HEK293T (cell line): ENCODE measurements at regions not wholly inside any gene's neighbourhood (a gene's known extent, or its start where the extent isn't known, plus 50 kb on each side); places are given as distances from the start of the nearest gene placed in this dataset.

Source experiments
- CTCF ChIA-PET: fragments of 350-600 bp; formaldehyde crosslinking; extraction: SDS; loops from one replicate; lab custom pipeline; 2021; ENCODE audit warnings: antibody characterized with exemption, inconsistent platforms; lab: Yijun Ruan, JAX
- POLR2A ChIA-PET: fragments of 350-600 bp; formaldehyde crosslinking; extraction: SDS; loops from one replicate; lab custom pipeline; 2020; ENCODE audit warnings: antibody characterized with exemption, inconsistent platforms; lab: Yijun Ruan, JAX
- DNase-seq: peaks from one replicate; pipeline ENCODE4 v3.0.0; 2012; ENCODE audit warnings: mixed read lengths; ENCODE audit errors: extremely low spot score
- ARNT ChIP-seq: fragments of 450-650 bp; IDR thresholded peaks from 2 replicates; pipeline ENCODE4 v1.6.1; 2017; ENCODE audit warnings: mild to moderate bottlenecking
- BHLHE40 ChIP-seq: fragments of 450-650 bp; IDR thresholded peaks from 2 replicates; pipeline ENCODE4 v1.6.1; 2016; ENCODE audit warnings: mild to moderate bottlenecking, moderate library complexity, borderline replicate concordance
- CTBP1 ChIP-seq: fragments of 450-650 bp; IDR thresholded peaks from 2 replicates; pipeline ENCODE4 v1.6.1; 2016; ENCODE audit warnings: borderline replicate concordance
- ELF4 ChIP-seq: fragments of 450-650 bp; IDR thresholded peaks from 2 replicates; pipeline ENCODE4 v1.6.1; 2017; ENCODE audit warnings: antibody characterized with exemption
- FOXA1 ChIP-seq: fragments of 450-650 bp; IDR thresholded peaks from 2 replicates; pipeline ENCODE4 v1.6.1; 2016; ENCODE audit warnings: mild to moderate bottlenecking
- FOXK2 ChIP-seq: fragments of 450-650 bp; IDR thresholded peaks from 2 replicates; pipeline ENCODE4 v1.6.1; 2016; ENCODE audit warnings: mild to moderate bottlenecking
- FOXM1 ChIP-seq: fragments of 450-650 bp; IDR thresholded peaks from 2 replicates; pipeline ENCODE4 v1.6.1; 2017; ENCODE audit warnings: mild to moderate bottlenecking, borderline replicate concordance
- HDGF ChIP-seq: fragments of 450-650 bp; IDR thresholded peaks from 2 replicates; pipeline ENCODE4 v1.6.1; 2017; ENCODE audit warnings: antibody characterized with exemption, borderline replicate concordance
- L3MBTL2 ChIP-seq: fragments of 450-650 bp; conservative IDR thresholded peaks from 2 replicates; pipeline ENCODE4 v1.6.1; 2016; ENCODE audit warnings: mild to moderate bottlenecking
- LEF1 ChIP-seq: fragments of 450-650 bp; IDR thresholded peaks from 2 replicates; pipeline ENCODE4 v1.6.1; 2017; ENCODE audit warnings: mild to moderate bottlenecking, borderline replicate concordance
- NFRKB ChIP-seq: fragments of 450-650 bp; IDR thresholded peaks from 2 replicates; pipeline ENCODE4 v1.6.1; 2016; ENCODE audit warnings: mild to moderate bottlenecking, moderate library complexity
- SP1 ChIP-seq: fragments of 450-650 bp; IDR thresholded peaks from 2 replicates; pipeline ENCODE4 v1.6.1; 2017
- SUZ12 ChIP-seq: fragments of 450-650 bp; IDR thresholded peaks from 2 replicates; pipeline ENCODE4 v1.6.1; 2016; ENCODE audit warnings: mild to moderate bottlenecking
- TARDBP ChIP-seq: fragments of 450-650 bp; IDR thresholded peaks from 2 replicates; pipeline ENCODE4 v1.6.1; 2016
- ZNF384 ChIP-seq: fragments of 450-650 bp; IDR thresholded peaks from 2 replicates; pipeline ENCODE4 v1.6.1; 2016
- TF ChIP-seq, protein P1 (sequence below): fragments of 450-650 bp; IDR thresholded peaks from 2 replicates; pipeline ENCODE4 v1.6.1; 2016

DNA sequence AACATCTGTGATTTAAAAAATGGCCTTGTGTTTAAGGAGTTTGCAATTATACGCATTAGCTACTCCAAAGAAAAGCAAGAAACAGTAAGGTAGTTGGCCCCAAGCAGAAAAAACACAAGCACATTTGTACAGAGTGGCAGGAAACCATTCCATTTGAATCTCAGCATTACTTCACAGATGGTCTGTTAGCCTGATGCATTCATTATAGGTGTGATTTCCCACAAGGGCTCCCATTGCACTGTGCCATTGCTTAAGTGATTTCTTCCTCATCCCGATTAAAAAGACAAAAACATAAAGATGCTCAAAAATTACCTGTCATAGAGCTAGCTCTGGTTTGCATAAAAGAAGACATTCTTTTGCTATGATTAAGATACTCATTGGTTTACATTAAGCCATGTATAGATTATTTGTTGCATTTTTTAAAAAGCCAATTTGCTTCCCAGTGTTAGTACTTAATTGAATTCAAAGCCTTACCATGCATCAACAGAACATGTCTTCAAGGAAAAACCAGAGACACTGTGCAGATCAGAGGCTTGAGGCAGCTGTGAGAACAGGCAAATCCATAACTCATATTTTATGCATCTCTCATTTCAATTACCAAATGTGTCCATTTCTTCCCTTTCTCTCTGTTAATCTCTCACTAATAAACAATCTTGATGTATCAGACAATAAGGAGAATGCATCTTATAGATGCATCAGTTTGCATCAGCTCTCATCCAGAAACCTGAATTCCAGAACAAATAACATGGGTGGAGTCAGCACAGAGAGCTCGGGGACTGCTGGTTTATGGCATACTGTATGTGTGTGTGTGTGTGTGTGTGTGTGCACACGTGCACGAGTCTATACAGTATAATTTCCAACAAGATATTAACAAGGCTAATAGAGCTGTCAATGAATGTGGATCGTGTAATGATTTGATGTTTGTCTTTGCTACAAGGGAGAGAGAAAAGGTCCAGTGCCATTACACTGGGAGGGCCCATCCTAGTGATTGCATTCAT, 558.6 kb upstream of the HS6ST1 start:
- TF ChIP-seq CTBP1 (no peak), L3MBTL2 (no peak), NFRKB (no peak), FOXA1 (no peak), TARDBP (no peak), FOXK2 (no peak), SP1 (no peak), HDGF (no peak), FOXM1 (no peak), BHLHE40 (no peak), ARNT (no peak)
- TF ChIP-seq, protein P1, sequence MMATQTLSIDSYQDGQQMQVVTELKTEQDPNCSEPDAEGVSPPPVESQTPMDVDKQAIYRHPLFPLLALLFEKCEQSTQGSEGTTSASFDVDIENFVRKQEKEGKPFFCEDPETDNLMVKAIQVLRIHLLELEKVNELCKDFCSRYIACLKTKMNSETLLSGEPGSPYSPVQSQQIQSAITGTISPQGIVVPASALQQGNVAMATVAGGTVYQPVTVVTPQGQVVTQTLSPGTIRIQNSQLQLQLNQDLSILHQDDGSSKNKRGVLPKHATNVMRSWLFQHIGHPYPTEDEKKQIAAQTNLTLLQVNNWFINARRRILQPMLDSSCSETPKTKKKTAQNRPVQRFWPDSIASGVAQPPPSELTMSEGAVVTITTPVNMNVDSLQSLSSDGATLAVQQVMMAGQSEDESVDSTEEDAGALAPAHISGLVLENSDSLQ, result no peak
- DNase-seq, result no peak
- POLR2A ChIA-PET, result no interaction called here
- CTCF ChIA-PET, result no interaction called here

DNA sequence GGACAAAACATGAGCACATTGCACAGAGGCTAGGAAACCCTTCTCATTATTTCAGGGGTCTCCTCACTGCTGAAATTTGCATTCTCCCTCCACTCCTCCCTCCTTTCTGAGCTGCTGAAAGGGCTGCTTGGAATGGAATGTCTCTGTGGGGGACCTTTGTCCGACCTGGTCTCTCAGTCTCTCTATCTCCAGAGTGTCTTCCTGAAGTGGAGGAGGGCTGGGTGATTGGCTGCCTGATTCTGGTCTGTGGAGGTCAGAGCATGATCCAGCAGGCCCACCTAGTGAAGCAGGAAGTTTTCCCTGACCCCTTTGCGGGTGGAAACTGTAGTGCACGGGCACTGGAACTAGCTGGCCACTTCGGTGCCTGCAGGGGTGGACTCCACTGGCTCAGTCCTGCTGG, 560.5 kb upstream of the HS6ST1 start:
- ChIA-PET POLR2A (no interaction called here), CTCF (no interaction called here)
- TF ChIP-seq ELF4, result no peak
- no peak for DNase-seq

DNA sequence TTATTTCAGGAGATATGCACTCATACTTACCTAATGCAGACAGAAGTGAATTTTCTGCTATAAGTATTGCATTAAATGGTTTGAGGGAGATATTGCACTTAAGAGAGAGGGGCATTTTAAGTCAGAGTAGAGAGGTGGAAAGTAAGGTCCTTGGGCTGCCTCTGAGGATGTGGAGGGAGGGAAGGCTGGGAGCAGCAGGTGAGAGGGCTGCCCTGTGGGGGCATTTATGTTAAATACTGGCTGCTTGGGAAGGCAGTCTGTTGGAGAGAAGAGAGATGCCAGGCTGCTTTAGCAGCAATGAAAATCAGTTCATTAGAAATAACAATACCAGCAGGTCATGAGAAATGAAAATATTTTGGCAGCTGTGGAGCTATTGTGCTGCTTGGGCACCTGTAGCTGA, 576.2 kb upstream of the HS6ST1 start:
- no peak for DNase-seq
- POLR2A ChIA-PET, result no interaction called here
- CTCF ChIA-PET, result no interaction called here
- TF ChIP-seq LEF1 (no peak), BHLHE40 (no peak), TARDBP (no peak), FOXM1 (no peak), ARNT (no peak), SUZ12 (no peak), ZNF384 (no peak), HDGF (no peak), L3MBTL2 (no peak)

DNA sequence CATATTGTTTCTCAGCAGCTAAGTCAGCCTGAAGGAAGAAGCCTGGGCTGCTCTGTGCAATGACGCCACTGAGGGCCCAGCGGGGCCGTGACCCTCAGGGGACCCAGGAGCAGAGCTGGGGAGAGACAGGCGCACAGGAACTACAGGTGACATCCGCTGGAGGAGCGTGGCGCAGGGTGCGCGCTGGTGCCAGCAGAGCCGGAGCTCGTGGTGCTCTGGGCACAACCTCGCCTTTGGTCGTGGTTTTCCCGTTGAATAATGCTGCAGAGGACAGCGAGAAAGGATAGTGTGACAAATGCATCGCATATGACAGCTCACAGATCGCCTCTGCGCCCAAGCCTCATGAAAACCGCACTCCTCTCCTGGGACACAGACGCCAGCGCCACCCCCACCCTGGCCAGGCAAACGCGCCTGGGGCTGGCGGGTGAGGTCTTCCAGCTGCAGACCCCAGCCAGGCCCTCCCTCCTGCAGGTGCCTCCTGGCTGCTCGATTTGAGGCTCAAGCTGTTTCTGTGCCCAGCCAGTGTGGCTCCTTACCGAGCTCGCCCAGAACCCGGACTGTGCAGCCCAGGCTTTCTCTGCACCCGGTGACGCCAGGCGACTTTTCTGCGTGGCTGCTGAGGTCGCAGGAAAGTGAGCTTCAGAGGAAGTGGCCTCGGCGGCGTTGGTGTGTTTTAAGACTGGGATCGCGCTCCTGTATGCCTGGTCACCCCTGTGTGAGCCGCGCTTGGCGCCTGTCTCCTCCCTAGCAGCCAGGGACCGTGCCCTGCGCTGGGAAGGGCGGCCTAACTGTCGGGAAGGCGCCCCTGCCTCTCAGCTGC, 583.1 kb upstream of the HS6ST1 start:
- ChIA-PET CTCF (interaction anchor here (0.7 kb wide), 1 partner anchor 469 kb away, joined by 3 read pairs; no protein-coding TSS in a partner anchor), POLR2A (no interaction called here)
- no peak for TF ChIP-seq ZNF384
- TF ChIP-seq NFRKB, result no peak
- no peak for DNase-seq

DNA sequence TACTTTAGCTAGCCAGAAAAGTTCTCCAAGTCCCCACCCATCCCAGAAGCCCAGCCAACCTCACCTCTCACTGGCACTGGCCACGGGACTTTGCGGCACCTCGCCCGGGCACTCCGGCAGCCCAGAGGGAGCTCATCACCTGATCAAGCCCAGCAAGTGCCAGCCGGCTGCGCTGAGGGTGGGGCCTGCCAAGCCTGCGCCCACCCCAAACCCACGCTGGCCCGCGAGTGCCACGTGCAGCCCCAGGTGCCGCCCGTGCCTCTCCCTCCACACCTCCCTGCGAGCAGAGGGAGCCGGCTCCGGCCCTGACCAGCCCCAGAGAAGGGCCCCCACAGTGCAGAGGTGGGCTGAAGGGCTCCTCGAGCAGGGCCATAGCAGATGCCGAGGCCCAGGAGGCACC, 585.0 kb upstream of the HS6ST1 start:
- no peak for DNase-seq
- ChIA-PET POLR2A (no interaction called here), CTCF (no interaction called here)

DNA sequence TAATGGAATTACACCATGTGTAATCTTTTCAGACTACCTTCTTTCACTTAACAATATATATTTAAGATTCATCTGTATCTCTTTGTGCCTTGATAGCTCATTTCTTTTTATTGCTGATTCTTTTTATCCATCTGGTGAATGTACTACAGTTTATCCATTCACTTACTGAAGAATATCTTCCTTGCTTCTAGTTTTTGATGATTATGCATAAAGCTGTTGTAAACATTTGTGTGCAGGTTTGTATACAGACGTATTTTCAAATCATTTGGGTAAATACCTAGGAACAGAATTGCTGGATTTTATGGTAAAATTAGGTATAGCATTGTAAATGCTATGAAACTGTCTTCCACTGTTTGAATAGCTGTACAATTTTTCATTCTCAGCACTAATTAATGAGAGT, 592.6 kb upstream of the HS6ST1 start:
- DNase-seq, result no peak
- ChIA-PET POLR2A (no interaction called here), CTCF (no interaction called here)
- TF ChIP-seq BHLHE40, result no peak
- no peak for TF ChIP-seq NFRKB
- TF ChIP-seq, protein P1, result no peak
- TF ChIP-seq FOXM1, result no peak
- TF ChIP-seq ARNT, result no peak
- no peak for TF ChIP-seq FOXA1
- TF ChIP-seq ELF4, result no peak
- TF ChIP-seq HDGF, result no peak
- no peak for TF ChIP-seq SP1
- no peak for TF ChIP-seq ZNF384
- TF ChIP-seq SUZ12, result no peak
- TF ChIP-seq LEF1, result no peak
- TF ChIP-seq FOXK2, result no peak
- TF ChIP-seq CTBP1, result no peak

More for the DNA sequence above, 585.0 kb upstream of the HS6ST1 start:
- no peak for TF ChIP-seq BHLHE40
- no peak for TF ChIP-seq ARNT
- TF ChIP-seq HDGF, result no peak
- TF ChIP-seq LEF1, result no peak
- no peak for TF ChIP-seq L3MBTL2

DNA sequence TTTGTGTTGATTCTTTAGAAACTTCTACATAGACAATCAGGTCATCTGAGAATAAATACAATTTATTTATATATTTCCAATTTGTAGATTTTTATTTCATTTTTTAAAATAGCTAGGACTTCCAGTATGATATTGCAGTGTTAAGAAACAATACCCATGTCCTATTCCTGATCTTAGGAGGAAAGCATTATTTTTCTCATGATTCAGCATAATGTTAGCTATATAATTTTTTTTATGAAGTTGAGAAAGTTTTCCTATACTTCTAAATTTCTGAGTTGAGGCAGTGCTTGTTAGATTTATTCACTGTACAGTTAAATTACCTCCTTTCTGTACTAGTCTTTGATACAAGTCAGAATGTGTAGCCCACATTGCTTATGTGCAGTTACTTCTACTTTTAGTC, 595.7 kb upstream of the HS6ST1 start:
- no peak for DNase-seq
- CTCF ChIA-PET, result no interaction called here
- POLR2A ChIA-PET, result no interaction called here
- TF ChIP-seq ELF4, result no peak
- TF ChIP-seq, protein P1, result no peak
- TF ChIP-seq ZNF384, result no peak
- no peak for TF ChIP-seq FOXM1
- TF ChIP-seq FOXK2, result no peak
- no peak for TF ChIP-seq HDGF
- TF ChIP-seq NFRKB, result no peak
- no peak for TF ChIP-seq TARDBP
- no peak for TF ChIP-seq LEF1
- no peak for TF ChIP-seq ARNT
- no peak for TF ChIP-seq L3MBTL2
- TF ChIP-seq SUZ12, result no peak
- TF ChIP-seq BHLHE40, result no peak
- no peak for TF ChIP-seq SP1
- TF ChIP-seq FOXA1, result no peak
- no peak for TF ChIP-seq CTBP1
